GM18951 (cell line): ENCODE measurements at regions not wholly inside any gene's neighbourhood (a gene's known extent, or its start where the extent isn't known, plus 50 kb on each side); places are given as distances from the start of the nearest gene placed in this dataset.

ENCODE experiments used
- POLR2A ChIP-seq: IDR thresholded peaks from 4 replicates; pipeline ENCODE4 v1.6.1; 2011; ENCODE audit warnings: mild to moderate bottlenecking; ENCODE audit not compliant: insufficient read length, insufficient read depth; ENCODE audit errors: extremely low read depth
- in situ Hi-C: fragments of 300-500 bp; cut with MboI; formaldehyde crosslinking; loops from one replicate; pipeline ENCODE4 v1.12.0; 2022; ENCODE audit warnings: low sequenced_read_pairs, mixed read lengths, inconsistent platforms; ENCODE audit not compliant: unreplicated experiment

DNA sequence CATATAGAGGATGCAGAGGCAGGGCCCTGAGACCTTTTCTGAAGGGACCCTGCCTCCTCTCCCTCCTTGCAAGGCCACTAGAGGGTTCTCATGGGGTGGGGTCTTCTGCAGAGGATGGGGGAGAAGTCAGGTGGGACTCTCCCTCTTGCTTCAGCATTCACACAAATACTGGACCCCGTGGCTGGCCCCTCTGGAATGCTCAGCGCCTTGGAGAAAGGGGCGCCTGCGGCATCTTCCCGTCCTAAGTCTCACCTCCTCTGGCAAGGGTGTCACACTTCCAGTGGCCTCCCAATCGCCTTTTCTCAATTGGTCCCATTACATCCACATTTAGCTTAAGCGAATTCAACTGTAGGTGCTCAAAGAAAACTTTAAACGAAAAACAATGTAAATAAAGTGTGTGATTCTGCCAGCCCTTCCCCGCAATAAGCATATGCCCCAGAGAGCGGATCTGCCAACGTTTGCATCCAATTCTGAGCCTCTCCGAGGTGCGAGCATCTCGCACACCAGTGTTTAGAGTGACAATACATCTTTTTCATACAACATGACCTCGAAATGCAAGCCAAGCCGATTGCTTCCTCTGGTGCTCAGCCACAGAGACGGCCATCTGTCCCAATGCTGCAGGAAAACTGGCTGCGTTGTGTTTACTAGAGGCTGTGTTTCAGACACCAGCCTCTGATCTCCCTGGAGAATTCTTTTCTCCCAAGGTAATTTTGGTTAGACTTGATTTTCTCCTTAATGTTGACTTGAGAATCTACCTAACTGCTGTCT lies 69.1 kb upstream of the WASF3 start:
- in situ Hi-C loops: no loop called here

DNA sequence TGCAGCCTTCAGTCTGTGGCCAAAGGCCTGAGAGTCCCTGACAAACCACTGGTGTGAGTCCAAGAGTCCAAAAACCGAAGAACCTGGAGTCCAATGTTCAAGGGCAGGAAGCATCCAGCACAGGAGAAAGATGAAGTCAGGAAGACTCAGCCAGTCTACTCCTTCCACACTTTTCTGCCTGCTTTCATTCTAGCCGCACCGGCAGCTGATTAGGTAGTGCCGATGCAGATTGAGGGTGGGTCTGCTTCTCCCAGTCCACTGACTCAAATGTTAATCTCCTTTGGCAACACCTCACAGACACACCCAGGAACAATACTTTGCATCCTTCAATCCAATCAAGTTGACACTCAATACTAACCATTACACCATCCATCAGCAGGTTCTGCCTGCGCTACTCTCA lies 65.2 kb upstream of the WASF3 start:
- in situ Hi-C loops: loop anchor here (10.0 kb wide), 1 partner anchor 308 kb away; no protein-coding TSS in a partner anchor

More for the DNA sequence above, 69.1 kb upstream of the WASF3 start:
- TF ChIP-seq POLR2A: no peak

DNA sequence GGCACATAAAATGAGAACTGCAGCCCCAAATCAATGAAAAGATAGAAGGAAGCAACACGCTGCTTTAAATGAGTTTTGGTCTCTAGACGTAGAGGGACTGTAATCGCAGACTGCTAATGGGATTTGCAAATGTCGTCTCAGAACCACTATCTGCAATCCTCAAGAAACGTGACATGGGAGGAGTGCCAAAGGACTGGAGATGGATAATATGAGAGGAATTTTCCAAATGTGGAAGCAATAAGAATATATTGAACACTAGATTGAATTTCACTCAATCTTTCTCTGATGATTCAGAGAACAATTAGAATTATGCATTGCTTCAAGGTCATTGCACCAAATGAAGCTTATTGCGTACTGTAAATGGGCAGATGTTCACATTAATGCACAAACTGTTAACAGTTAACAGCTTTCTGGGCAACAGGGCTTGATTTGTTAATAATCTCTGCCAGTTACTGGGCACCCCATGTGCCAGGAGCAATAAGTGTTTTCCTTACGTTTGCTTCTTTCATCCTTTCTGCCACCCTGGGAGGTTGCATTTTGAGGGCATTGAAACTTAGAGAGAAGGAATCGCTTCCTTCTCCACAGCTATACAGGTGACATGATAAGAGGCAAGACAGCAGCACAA lies 62.8 kb upstream of the WASF3 start:
- no peak for TF ChIP-seq POLR2A
- in situ Hi-C loops: loop anchor here (10.0 kb wide), 1 partner anchor 310 kb away; no protein-coding TSS in a partner anchor

DNA sequence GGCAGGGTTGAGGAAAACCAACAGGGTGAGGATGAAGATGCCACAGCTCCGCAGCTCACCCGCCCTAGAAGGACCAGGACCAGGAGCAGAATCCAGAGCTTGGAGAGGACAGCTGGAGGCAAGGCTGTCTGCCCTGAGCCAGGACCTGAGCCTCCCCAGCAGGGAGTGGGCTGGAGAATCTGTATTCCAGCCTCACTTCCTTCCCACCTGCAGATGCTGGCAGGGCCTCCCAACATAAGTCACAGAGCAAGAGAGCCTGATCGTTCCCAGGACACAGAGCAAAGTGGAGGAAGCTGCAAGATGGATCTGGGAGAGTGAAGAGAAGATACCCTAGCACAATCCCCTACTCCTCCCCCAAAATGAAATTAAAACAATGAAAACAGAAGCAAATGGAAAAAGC lies 61.7 kb upstream of the WASF3 start:
- no peak for TF ChIP-seq POLR2A

DNA sequence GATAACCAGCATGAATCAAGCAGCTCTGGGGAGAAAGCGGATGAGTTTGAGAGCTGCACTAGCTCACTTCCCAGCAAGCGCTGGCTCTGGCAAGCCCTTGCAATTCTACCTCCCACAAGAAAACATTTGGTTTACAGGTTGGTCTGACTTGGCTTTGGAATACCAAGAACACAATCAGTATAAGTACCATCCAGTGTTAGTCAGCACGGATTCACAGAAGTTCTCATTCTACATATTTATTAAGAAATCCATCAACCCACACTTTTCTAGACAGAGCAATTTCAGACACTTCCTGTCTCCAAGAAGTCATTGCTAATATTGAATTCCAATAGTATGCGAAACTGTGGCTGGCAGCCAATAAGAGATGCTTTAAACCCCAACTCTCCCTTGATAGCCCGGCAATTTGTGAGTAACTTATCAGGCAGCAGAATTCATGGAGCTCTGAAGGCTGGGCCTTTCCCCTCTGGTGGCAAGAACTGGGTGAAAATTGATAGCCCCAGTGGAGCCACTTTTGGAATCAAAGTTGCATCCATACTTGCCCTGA lies 59.4 kb upstream of the WASF3 start:
- in situ Hi-C loops: loop anchor here (10.0 kb wide), 1 partner anchor 313 kb away; no protein-coding TSS in a partner anchor
- TF ChIP-seq POLR2A: no peak

More for the DNA sequence above, 61.7 kb upstream of the WASF3 start:
- in situ Hi-C loops: loop anchor here (10.0 kb wide), 1 partner anchor 311 kb away; no protein-coding TSS in a partner anchor

DNA sequence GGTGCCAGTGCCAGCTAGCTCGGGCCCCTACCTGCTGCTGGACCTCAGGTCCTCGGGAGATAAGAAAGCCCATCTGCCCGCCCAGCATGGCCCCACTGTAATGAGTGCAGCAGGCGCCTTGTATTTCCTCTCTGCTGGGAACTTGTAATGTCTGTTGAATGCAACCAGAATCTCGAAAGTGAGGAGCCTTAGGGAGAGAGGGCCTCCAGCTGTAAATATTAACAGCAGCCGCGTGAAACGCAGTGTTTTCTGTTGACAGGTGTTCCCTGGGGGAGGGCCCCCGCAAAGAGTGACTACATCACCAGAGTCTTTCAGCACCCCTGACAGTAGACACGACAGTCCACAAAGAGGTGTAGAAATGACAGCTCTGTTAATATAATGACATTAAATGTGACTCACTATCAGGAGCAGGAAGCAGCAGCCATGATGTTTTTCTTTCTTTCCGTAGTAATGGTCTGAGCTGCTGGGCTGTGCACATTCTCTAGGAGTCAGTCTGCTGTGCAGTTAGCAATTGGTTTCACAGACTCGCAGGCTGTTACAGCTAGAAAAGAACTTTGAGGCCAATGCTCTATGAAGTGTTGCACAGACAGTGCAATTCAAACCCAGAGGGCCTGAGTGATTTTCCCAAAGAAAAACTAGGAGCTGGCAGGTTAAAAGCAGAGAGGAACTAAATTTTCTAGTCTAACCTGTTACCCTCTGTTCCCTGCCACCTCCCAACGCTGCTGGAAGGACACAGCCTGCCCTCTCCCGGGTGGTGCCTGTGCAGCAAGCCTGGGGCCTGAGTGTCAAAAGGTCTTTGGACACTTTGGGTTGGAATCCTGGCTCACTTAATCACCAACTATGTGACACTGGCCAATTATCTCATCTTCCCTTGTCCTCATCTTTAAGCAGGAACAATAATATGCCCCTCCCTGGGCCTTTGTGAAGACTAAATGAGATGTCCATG lies 58.6 kb upstream of the WASF3 start:
- no peak for TF ChIP-seq POLR2A
- in situ Hi-C loops: loop anchor here (10.0 kb wide), 1 partner anchor 314 kb away; no protein-coding TSS in a partner anchor

DNA sequence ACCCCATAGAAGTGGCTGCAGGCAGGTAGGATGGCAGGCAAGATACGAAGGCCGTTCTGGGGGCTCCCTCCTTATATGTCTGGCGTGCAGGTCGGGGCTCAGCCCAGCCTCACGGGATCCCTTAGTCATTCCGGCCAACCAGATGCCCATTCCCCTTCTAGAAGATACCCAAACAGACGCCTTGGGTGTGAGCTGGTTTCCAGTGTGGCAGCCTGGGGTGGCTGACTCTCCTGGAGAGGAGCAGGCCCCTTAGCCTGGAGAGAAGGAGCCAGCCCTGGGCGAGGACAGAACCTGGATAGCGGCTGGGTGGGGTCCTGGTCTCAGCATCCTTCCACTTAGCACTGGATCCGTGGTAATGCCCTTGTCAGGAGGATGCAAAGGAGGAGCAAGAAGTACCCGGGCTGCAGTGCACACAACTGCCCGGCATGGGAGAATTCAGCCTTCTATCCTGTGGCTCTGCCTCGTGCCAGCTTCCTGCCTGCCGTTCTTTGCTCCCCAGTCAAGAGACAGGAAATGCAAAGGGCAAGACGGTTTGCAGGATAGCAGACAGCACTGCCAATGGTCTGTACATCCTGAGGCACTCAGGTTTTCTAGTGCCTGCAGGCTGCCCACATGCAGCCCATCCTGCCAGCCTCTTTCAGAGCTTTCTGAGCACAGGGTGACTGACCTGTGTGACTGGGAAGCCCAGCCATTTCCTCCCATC lies 56.7 kb upstream of the WASF3 start:
- TF ChIP-seq POLR2A: no peak
- in situ Hi-C loops: no loop called here

DNA sequence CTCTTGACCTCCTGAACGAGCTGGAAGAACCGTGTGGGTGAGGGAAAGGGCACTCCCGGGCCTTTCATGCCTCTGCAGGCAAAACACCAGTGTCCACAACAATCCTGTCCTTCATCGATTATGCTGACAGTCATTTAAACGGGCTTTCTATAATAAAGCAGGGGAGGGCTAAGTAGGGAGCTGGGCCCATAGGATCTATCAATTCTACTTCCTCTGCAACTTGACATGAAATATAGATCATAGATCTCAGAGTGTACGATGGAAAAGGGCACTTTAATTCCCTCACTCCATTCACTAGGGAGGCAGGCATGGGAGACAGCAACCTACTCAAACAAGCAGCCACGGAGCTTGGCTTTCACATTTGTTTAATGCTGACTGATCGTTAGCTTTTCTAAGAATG lies 55.8 kb upstream of the WASF3 start:
- in situ Hi-C loops: no loop called here
- TF ChIP-seq POLR2A: no peak

DNA sequence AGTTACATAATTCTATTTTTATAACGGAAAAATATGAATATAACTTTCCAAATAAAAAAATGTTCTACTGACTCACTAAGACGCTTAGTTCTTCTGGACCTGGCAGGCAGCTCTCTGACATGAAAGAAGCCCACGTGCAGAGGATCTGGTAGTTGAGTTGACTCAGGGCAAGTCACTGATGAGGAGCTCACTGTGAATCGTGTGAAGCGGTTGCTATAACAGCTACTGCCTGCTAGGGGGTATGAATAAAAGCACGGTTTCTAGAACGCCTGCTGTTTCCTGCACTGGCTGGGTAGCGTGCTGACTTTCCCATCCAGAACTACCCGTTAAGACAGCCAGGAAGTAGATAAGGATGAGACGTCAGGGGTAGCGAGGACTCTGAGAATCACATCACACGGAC lies 54.7 kb upstream of the WASF3 start:
- in situ Hi-C loops: no loop called here
- no peak for TF ChIP-seq POLR2A

DNA sequence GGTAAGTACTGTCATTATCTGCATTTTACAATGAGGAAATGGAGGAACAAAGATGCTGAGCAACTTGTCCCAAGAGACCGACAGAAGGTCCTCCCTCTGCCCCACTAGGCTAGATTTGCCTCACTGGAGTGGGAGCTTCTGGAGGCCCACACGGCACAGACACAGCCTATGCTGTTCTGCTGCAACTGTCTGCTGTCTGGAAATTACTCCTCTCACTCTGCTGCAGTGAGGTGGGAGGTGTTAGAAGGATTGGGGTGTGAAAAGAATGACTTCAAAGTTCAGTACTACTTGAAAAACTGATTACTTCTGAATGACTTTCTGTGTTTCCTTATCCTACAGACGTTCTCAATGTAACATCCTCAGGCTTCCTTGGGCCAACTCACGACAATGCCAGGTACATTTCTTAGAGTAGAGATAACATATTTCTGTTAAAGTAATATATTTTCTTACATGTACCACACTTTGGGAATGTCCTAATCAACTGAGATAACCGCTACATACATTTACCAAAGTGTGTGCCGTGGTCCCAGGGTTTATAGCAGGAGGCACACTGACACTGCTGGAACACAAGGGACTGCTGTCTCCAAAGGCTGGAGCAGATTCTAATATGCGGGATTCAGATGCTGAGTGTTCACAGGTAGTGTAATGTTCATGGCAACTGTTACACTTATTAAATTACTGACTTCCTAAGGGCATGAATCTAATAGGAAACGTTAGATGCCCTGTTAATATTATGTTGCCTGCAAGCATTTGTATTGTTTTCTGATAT lies 53.5 kb upstream of the WASF3 start:
- in situ Hi-C loops: no loop called here
- no peak for TF ChIP-seq POLR2A
